ENCODE measurements at regions not wholly inside any gene's neighbourhood (a gene's known extent, or its start where the extent isn't known, plus 50 kb on each side); places are given as distances from the start of the nearest gene placed in this dataset.

- ATAC-seq = no peak
- H4K20me1 ChIP-seq (ENCODE audit: insufficient read depth) = no peaks in the 10 kb centered on the region
- peaks cover 0 to 4% of the 10 kb centered on the region in 2 experiments; a peak in 1 of 4 replicates for H3K9me3 ChIP-seq (ENCODE audit: control insufficient read depth in 1 of 2, insufficient read depth in 1 of 2, low read depth in 1 of 2, low read length in 2 of 2)
- H3K27ac ChIP-seq (ENCODE audit: low read depth, low read length) = no peak overlapping the region
- POLR2A ChIA-PET = no interaction called here
- H3K9me2 ChIP-seq (ENCODE audit: insufficient read depth) = no peaks in the 10 kb centered on the region
- TF ChIP-seq ZNF274 (IDR thresholded peaks at IDR 0.05; ENCODE audit: low read depth, low read length) (no peak), ATF3 (IDR thresholded peaks at IDR 0.05) (no peak), FOSL1 (IDR thresholded peaks at IDR 0.05; ENCODE audit: low read depth) (0 out of 2 replicates have a peak, but pooled peaks have one; percentile 9), TCF7L2 (IDR thresholded peaks at IDR 0.05; ENCODE audit: borderline replicate concordance, extremely low read depth, insufficient read depth, insufficient read length) (no peak)
- 0 out of 2 replicates have a peak overlapping the region, but pooled peaks have one; percentile 34 for H3K4me2 ChIP-seq (ENCODE audit: low read length)
- no peak for DNase-seq (ENCODE audit: low read depth, low spot score)
- H3K36me3 ChIP-seq (ENCODE audit: control insufficient read depth in 1 of 2, insufficient read depth in 2 of 2, low read length in 2 of 2) = no peaks in the 10 kb centered on the region
- RAD21 ChIA-PET (ENCODE audit: low non-redundant PET in 1 of 2, low total read pairs in 2 of 2, uncharacterized antibody in 2 of 2, unreplicated experiment in 2 of 2) = no interaction called here
- H3K4me3 ChIP-seq (replicated peaks in 1 of 2; ENCODE audit: low read depth in 1 of 2, low read length in 2 of 2) = no peak overlapping the region
- no peaks in the 10 kb centered on the region for H3K27me3 ChIP-seq (ENCODE audit: insufficient read depth, low read length)
- no peaks in the 10 kb centered on the region for H3K79me2 ChIP-seq (ENCODE audit: insufficient read depth, low read length)
- peak overlapping the region; percentile 64 for H2AFZ ChIP-seq (ENCODE audit: low read depth, low read length, poor library complexity, severe bottlenecking)
- H3K4me1 ChIP-seq (ENCODE audit: control insufficient read depth in 1 of 2, insufficient read depth in 2 of 2, low read length in 2 of 2) = peaks cover 0 to 33% of the 10 kb centered on the region in 2 experiments; a peak in 2 of 4 replicates
- no TSS peak for BruUV-seq (replicated peaks)
- no peak overlapping the region for H3K9ac ChIP-seq (ENCODE audit: low read length)
- intact Hi-C loops (cut with micrococcal nuclease) = no loop called here
- CTCF ChIA-PET = no interaction called here
Observed at GRCh38 chr1:172967936-172968335, 82.8 kb downstream of the TNFSF18 start.

GRCh38 chr1:172969611-172970010, 81.1 kb downstream of the TNFSF18 start:
- Histone ChIP-seq H2AFZ (ENCODE audit: low read depth, low read length, poor library complexity, severe bottlenecking) (peak overlapping the region; percentile 55), H3K27me3 (ENCODE audit: insufficient read depth, low read length) (no peaks in the 10 kb centered on the region), H3K79me2 (ENCODE audit: insufficient read depth, low read length) (no peaks in the 10 kb centered on the region), H4K20me1 (ENCODE audit: insufficient read depth) (no peaks in the 10 kb centered on the region), H3K27ac (ENCODE audit: low read depth, low read length) (no peak overlapping the region), H3K9me2 (ENCODE audit: insufficient read depth) (no peaks in the 10 kb centered on the region), H3K4me1 (ENCODE audit: control insufficient read depth in 1 of 2, insufficient read depth in 2 of 2, low read length in 2 of 2) (peaks cover 0 to 33% of the 10 kb centered on the region in 2 experiments; a peak in 2 of 4 replicates), H3K36me3 (ENCODE audit: control insufficient read depth in 1 of 2, insufficient read depth in 2 of 2, low read length in 2 of 2) (no peaks in the 10 kb centered on the region), H3K9me3 (ENCODE audit: control insufficient read depth in 1 of 2, insufficient read depth in 1 of 2, low read depth in 1 of 2, low read length in 2 of 2) (no peaks in the 10 kb centered on the region), H3K9ac (ENCODE audit: low read length) (no peak overlapping the region), H3K4me2 (ENCODE audit: low read length) (no peak overlapping the region), H3K4me3 (replicated peaks in 1 of 2; ENCODE audit: low read depth in 1 of 2, low read length in 2 of 2) (no peak overlapping the region)
- TF ChIP-seq ELF1 (IDR thresholded peaks at IDR 0.05; ENCODE audit: borderline replicate concordance, low read depth) (no peak), TCF7L2 (IDR thresholded peaks at IDR 0.05; ENCODE audit: borderline replicate concordance, extremely low read depth, insufficient read depth, insufficient read length) (no peak), SP1 (IDR thresholded peaks at IDR 0.05; ENCODE audit: low read depth) (0 out of 2 replicates have a peak, but pooled peaks have one; percentile 9), SIN3A (IDR thresholded peaks at IDR 0.05; ENCODE audit: low read depth) (0 out of 2 replicates have a peak, but pooled peaks have one; percentile 11), JUND (IDR thresholded peaks at IDR 0.05) (no peak)
- ATAC-seq (no peak), DNase-seq (ENCODE audit: low read depth, low spot score) (no peak)
- CTCF ChIA-PET = no interaction called here
- intact Hi-C loops (cut with micrococcal nuclease) = no loop called here
- no TSS peak for BruUV-seq (replicated peaks)
- RAD21 ChIA-PET (ENCODE audit: low non-redundant PET in 1 of 2, low total read pairs in 2 of 2, uncharacterized antibody in 2 of 2, unreplicated experiment in 2 of 2) = no interaction called here
- POLR2A ChIA-PET = no interaction called here
